GM20000 (cell line): ENCODE measurements at regions not wholly inside any gene's neighbourhood (a gene's known extent, or its start where the extent isn't known, plus 50 kb on each side); places are given as distances from the start of the nearest gene placed in this dataset.

Experiments used
- DNase-seq: peaks from one replicate; pipeline ENCODE4 v3.0.0; 2012; ENCODE audit warnings: low spot score
- TF ChIP-seq, protein P1 (sequence below): IDR thresholded peaks from 2 replicates; pipeline ENCODE4 v1.5.1; 2012; ENCODE audit warnings: mild to moderate bottlenecking, control low read depth; ENCODE audit errors: extremely low read depth, missing control alignments

DNA sequence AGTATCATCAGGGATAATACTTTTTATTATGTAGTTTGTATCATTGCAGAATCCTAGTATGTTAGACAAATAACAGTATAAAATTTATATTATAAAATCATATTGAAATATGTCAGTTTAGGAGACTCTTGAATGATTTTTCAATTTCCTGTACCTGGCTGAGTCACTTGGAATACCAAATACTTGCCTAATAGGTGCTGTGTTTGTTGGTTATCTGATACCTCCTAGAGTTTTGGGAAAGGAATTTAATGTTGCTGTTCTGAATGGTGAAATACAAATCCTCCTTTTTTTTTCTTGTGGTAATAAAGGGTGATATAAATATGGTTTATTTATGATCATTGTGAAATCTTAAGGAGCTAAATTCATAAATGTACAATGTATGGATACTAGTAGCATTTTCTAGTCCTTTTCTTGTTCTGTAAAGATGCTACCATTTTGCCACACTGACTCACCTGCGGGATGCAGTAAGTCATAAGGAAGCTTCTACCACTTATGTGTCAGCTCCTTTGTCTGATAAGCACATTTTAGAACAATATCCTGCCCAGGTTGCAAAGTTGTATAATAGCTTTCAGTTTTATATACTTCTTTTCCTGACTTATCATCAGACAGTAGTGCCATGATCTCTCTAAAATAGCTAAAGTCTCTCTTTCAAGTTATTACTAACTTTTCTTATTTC is 465.5 kb downstream of the XIRP2 start:
- TF ChIP-seq, protein P1, sequence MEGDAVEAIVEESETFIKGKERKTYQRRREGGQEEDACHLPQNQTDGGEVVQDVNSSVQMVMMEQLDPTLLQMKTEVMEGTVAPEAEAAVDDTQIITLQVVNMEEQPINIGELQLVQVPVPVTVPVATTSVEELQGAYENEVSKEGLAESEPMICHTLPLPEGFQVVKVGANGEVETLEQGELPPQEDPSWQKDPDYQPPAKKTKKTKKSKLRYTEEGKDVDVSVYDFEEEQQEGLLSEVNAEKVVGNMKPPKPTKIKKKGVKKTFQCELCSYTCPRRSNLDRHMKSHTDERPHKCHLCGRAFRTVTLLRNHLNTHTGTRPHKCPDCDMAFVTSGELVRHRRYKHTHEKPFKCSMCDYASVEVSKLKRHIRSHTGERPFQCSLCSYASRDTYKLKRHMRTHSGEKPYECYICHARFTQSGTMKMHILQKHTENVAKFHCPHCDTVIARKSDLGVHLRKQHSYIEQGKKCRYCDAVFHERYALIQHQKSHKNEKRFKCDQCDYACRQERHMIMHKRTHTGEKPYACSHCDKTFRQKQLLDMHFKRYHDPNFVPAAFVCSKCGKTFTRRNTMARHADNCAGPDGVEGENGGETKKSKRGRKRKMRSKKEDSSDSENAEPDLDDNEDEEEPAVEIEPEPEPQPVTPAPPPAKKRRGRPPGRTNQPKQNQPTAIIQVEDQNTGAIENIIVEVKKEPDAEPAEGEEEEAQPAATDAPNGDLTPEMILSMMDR = no peak
- no peak for DNase-seq

DNA sequence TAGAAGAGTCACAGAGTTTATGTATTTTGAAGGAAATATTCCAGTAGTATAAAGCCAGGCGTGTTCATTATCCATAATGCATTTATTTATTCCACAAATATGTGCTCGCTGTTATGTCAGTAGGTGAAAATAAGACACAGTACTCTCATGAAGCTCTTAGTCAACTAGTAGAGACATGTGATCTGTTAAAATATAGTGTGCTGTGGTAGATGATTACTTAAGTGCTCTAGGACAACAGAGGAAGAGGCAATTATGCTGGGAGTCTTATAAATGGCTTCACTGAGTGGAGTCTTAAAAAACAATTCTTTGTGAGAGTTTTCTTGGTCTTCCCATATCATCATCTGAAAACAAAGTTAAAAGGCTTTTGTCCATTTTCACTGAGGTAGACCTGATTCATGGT is 457.3 kb downstream of the XIRP2 start:
- no peak for DNase-seq

DNA sequence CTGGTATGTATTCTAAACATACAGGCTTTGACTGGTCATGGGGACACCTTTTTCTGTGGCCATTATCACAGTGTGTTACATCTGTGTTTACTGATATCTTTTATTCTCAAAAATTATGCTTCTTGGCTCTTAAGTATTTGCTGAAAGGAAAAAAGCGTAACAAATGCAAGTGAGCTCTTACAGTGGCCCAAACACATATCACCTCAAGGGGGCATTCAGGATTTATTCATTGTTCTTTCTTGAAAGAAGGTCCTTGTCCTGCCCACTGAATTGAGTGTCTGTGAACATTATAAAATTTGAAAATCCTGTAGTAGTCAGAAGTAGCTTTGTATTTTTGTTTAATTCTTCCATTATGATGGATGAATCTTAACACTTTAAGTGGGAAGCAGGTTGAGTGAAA is 454.5 kb downstream of the XIRP2 start:
- TF ChIP-seq, protein P1 = no peak
- DNase-seq = no peak

More for the DNA sequence above, 457.3 kb downstream of the XIRP2 start:
- TF ChIP-seq, protein P1 = no peak

DNA sequence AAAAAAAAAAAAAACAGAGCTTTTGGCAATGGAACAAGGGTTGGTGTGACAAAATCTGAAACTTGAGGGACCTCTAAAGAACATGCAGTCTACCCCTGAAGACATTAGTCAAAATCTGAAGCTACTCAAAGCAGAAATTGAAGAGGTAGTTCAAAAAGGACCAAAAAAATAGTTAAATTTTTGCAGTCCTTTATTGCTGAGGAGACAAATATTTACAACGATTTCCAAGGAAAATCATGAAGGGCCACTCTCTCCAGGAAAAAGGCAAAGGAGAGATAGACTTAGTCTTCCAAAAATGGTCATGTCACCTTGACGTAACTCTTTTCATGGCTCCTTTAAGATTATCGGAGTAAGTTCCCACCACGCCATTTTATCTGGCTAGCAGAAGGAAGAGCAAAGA is 452.0 kb downstream of the XIRP2 start:
- TF ChIP-seq, protein P1 = no peak

DNA sequence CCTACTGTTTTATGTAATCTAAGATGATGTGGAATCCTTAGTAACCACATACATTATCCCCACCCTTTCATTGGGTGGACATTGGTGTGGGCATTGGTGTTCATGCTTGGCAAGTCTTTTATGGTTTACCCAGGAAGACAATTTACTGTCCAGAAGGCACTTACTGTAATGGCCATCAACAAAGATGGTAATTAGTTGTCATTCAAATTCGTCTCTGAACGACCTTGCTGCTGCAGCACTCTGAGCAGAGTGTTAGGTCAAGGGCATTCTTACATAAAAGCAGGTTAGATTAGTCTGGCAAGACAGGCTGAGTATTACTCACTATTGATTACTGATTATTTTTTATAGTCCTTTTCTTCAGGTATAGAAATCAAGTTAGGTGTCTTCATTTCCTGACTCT is 447.9 kb downstream of the XIRP2 start:
- TF ChIP-seq, protein P1 = no peak
- DNase-seq = no peak

More for the DNA sequence above, 452.0 kb downstream of the XIRP2 start:
- DNase-seq = no peak

DNA sequence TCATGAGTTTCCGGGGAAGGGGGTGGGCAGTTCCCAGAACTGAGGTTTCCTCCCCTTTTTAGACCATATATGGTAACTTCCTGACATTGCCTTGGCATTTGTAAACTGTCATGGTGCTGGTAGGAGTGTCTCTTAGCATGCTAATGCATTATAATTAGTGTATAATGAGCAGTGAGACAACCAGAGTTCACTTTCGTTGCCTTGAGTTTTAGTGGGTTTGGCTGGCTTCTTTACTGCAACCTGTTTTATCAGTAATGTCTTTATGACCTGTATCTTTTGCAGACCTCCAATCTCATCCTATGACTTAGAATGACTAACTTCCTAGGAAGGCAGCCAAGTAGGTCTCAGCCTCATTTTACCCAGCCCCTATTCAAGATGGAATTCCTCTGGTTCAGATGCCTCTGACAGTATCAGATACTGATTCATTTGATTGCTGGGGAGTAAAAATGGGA is 447.3 kb downstream of the XIRP2 start:
- no peak for DNase-seq
- TF ChIP-seq, protein P1 = no peak

DNA sequence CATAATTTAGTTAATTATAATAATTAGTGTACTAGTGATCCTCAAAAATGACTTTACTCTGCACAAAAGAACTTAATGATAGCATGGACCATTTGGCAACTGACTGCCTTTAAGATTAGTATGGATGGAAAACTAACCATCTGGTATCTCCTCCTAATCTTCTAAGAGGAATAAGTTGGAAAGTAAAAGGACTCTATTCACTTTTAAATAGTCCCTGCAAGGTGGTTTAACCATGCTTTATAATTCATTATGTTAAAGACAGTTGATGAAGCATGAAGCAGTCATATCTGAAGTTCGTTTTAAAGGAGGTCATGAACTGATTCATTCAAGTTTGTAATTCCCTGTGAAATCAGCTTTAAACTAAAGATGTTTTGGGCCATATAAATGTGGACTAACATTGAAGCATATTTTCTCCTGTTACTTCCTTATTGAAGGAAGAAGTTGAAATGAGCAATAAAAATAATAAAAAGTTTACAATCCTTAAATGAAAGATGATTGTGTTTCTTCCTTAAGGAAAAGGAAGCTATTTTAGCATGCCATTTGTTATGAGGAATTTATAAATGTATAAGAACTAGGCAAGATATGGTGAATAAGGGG is 446.0 kb downstream of the XIRP2 start:
- DNase-seq = no peak
- TF ChIP-seq, protein P1 = no peak
